NK-92 (cell line): ENCODE measurements at regions not wholly inside any gene's neighbourhood (a gene's known extent, or its start where the extent isn't known, plus 50 kb on each side); places are given as distances from the start of the nearest gene placed in this dataset.

Experiments used
- DNase-seq: peaks from one replicate; lab custom pipeline; 2025; ENCODE audit not compliant: unreplicated experiment; lab: John Stamatoyannopoulos, UW

DNA sequence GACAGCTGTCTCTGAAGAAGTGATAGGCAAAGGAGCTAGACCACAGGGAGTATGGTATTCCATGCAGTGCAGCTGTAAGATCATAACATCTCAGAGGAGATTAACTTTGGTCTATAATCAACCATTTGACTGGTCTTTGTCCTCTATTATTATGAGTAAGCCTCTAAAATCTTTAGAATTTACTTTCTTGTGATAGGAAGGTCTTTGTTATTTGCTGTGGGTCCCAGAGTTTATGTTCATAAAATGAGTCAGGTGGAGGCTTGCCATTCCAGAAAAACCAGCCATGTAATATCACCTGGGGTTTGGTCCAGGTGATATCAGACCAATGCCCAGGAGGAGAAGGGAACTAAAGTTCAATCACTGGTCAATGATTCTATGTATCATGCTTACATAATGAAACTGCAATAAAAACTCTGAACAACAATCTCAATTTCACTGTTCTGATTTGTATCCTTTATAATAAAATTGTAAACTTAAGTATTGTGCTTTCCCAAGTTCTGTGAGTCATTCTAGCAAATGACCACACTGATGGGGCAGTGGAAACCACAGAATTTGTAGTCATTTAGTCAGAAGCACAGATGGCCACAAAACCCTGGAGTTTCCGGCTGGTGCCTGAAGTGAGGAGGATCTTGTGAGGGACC, 239.6 kb upstream of the TRAM1L1 start:
- no peak for DNase-seq

- no peak for DNase-seq
Observed at GRCh38 chr4:117326091-117326490, 240.7 kb upstream of the TRAM1L1 start.

GRCh38 chr4:117327491-117327890, 242.1 kb upstream of the TRAM1L1 start:
- no peak for DNase-seq

- no peak for DNase-seq
Observed at GRCh38 chr4:117328333-117328732, 243.0 kb upstream of the TRAM1L1 start.

- DNase-seq: no peak
Observed at GRCh38 chr4:117331817-117332216, 246.4 kb upstream of the TRAM1L1 start.

GRCh38 chr4:117334451-117335188, 249.2 kb upstream of the TRAM1L1 start:
- DNase-seq: no peak

DNA sequence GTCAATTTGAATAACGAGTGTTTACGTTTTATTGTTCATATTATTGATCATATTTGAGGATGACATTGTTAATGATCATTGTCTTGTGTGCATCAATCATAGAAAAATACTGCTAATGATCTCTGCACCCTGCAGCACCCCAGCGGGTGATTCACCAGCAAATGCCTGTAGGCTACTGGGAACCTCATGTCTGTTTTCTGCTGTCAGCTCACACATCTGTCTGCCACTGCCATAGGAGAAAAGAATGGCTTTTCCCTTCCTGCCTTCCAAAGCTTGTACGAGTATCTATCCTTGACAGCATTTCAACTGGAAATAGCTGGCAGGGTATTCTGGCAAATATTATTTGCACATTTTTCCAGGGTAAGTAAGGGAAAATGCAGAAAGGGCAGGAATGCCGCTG, 272.1 kb upstream of the TRAM1L1 start:
- DNase-seq: no peak

GRCh38 chr4:117357866-117358265, 272.5 kb upstream of the TRAM1L1 start:
- DNase-seq: no peak

DNA sequence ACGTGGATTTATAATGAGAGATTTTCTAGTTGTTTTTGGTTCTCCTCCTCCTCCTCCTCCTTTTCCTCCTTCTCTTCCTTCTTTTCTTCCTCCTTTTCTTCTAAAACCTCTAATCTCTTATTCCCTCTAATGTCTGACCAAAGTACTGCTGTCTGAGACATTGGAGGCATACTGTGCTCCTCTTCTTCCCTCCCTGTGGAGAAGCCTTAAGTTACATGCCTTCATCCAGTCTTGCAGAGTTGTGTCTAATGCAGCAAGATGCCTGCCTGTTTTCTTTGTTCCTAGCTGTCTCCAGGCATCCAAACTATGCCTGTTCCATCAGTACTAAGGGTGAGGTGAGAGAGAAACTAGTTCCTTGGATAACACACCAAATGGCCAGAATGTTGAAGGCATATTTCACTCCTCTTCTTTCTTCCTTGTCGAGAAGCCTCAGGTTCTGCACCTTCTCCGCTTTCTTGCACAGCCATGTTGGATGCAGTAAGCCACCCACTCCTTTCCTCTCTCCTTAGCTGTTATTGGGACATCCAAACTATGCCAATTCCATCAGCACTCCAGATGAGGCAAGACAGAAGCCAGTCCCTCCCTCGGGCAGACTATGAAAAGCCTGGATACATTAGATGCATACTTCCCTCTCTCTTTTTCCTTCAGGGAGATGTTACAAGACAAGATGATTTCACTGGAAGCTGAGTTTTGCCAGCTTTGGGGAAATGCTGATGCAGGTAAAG, 285.7 kb upstream of the TRAM1L1 start:
- DNase-seq: no peak

GRCh38 chr4:117375101-117375500, 289.7 kb upstream of the TRAM1L1 start:
- no peak for DNase-seq

DNA sequence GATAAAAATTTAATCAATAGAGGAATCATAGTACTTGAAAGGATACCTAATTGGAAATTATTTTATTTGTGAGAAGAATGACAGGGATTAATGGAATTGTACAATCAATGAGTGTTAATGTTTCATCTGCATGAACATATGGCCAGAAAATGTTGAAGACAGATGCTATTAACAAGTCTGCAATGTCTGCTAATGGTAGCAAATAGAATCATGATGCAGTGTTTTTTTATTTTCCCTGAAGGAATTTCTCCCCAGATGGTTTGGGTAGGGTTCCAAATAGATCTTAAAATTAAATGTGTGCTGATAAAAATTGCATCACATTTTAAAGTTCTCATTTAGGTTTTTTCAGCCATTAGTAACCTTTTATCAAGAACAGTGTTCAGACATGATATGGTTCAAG, 291.3 kb upstream of the TRAM1L1 start:
- no peak for DNase-seq

DNA sequence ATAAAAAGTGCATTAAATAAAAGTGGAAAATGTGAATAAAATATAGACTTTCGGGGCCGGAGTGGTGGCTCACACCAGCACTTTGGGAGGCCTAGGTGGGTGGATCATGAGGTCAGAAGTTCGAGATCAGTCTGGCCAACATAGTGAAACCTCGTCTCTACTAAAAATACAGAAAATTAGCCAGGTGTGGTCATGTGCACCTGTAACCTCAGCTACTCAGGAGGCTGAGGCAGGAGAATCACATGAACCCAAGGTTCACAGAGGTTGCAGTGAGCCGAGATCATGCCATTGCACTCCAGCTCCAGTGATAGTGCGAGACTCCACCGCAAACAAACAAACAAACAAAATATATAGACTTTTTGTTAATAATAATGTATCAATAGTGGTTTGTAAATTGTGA, 293.6 kb upstream of the TRAM1L1 start:
- no peak for DNase-seq

DNA sequence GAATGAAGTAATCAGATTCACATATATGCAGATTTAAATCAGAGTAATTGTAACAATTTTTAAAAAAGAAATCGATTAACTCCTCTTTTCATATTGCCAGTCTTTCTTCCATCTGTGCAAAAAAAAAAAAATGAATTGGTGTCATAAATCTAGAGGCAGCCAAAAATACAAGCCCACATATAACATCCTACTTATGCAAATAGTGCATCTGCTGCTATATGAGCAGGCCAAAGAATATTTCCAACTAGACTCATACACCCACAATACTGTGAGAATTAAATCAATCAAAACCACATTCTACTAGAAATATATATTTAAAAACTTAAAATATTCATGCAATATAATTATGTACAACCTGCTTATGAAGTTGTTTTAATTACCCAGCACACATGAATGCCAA, 298.1 kb upstream of the TRAM1L1 start:
- DNase-seq: no peak

DNA sequence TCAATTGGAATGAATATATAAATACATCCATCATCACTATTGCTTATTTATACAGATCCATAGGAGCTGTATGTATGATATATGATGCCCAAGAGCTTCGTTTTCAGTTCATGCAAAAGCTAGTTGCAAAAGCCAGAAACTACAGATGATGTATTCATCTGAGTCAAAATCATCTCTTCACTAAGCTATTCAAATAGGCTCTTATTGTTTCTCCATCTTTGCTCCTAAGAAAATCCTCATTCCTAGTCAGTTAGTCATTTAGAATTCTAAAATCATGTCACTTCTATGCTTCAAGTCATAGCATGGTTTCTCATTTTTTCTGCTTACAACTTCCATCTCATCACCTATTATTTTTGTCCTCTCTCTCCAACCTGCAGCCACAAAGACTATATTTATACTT, 300.1 kb upstream of the TRAM1L1 start:
- DNase-seq: no peak

DNA sequence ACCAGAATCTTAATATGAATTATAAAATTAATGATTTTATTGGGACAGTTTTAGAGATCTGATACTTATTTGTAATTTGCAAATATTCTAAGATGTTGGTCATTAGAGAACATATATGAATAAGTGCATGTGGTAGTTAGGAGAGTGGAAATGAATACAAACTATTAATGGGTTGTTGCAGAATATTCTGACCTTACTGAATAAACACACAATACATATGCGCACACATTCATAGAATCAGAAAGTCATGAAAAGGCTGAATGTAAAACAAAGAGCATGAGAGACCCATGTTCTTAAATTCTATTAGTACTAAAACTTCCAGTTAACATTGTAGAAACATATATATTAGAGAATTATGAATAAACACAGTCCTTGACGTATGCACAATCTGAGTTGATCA, 301.7 kb upstream of the TRAM1L1 start:
- DNase-seq: no peak

DNA sequence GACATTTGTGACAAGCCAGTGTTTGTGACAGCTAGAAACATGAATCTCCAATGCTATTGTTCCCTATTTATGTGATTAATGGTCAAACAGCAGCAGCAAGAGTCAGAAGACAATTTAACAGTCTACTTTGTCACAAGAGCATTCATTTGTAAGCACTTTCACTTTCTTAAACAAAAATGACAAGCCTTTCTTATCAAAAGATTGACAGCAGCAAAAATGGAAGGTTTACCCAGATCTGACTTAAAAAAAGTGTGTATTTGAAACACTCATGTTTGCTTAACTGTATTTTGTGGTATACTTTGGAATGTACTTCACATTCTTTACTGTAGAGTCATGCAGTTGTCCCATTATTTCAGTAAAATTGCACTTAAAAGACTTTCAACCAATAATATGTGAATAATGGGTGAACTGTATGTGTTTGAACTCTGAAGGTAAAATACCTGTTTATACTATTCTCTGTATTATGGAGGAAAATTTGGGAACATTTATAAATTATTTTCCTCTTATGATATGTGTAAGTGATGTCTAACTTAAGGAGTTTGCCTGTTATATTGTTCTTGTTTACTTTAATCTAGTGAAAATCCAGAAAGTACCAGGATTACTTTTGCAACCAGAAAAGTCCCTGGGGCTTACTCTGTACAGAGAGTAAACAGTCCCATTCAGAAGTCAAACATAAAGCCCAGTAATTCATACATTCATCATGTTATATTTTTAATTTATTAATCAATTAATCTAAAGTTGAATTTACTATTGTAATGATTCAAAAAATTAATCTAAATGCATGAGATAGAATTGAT, 314.9 kb upstream of the TRAM1L1 start:
- DNase-seq: no peak

GRCh38 chr4:117412661-117413060, 327.3 kb upstream of the TRAM1L1 start:
- DNase-seq: no peak

DNA sequence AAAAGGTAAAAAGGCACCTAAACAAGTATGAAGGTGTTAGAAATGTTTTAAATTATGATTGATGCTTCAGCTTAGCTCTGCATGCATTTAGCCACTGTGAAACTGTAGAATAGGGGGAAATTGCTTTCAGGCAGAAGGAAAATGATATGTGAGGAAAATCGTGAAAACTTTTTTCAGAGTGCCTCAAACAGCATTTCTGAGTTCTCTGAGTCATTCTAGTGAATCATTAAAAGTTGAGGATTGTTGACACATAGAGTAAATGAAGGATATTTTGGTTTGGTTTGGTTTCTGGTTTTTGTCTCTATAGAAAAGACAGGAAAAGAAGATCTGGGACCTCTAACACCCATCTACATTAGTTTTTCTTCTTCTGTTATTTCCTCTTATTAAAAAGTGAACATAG, 332.5 kb upstream of the TRAM1L1 start:
- no peak for DNase-seq

DNA sequence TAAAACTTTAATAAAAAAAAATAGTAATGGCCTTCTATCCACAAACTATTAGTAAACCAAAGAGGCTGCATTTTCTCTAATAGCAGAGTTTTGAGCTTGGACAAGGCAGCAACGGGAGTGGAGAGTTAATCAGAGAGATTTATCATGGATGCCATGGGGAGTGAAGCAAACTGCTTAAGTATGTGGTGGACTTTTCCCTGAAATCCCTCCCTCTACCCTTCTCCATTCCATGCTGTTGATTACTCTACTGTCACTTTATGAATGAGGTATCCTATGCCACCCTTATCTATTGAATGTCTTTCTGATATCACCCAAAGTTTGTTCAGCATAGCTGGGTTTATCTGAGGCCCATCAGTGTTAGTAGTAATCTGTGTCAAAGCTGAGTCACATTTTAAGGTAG, 335.6 kb upstream of the TRAM1L1 start:
- no peak for DNase-seq

- DNase-seq: no peak
Observed at GRCh38 chr4:117421706-117422105, 336.3 kb upstream of the TRAM1L1 start.

DNA sequence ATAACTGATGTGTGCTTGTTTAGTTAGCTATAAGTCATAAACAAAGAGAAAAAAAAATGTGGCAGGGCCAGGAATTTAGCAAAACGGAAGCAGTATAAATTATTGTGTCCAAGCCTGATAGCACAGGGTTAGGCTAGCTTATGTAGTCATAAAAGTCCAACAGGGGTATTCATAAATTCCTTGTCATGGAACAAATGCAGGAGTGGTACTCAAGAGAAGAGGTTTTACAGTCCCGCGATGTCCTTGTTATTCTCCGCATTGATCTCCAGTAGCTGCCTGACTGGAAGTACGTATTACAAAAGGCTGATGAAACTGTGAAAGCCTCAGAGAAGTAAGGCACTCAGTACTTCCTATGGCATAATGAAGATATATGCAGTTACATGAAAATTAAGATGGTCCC, 336.9 kb upstream of the TRAM1L1 start:
- DNase-seq: no peak
